HCT116 (cell line): ENCODE measurements at regions not wholly inside any gene's neighbourhood (a gene's known extent, or its start where the extent isn't known, plus 50 kb on each side); places are given as distances from the start of the nearest gene placed in this dataset.

ENCODE experiments used
- ATAC-seq: fragments of 200-7000 bp; cut with Tn5 transposase; 2 replicates; pipeline ENCODE4 v1.9.1; 2020; ENCODE audit warnings: mild to moderate bottlenecking, moderate library complexity
- BruUV-seq: library from RNA; stranded (reverse); fragments of 400-500 nt; replicated peaks from 2 replicates; lab custom pipeline; 2021; lab: Mats Ljungman, UMichigan
- CTCF ChIA-PET: fragments of 300-600 bp; sonication (Branson Sonifier 250); formaldehyde crosslinking; loops from one replicate; lab custom pipeline; 2021; ENCODE audit warnings: antibody characterized with exemption; lab: Charles Lee
- POLR2A ChIA-PET: fragments of 300-600, 350-600 bp; sonication (Branson Sonifier 250); formaldehyde crosslinking; loops from one replicate; lab custom pipeline; 2021; ENCODE audit warnings: antibody characterized with exemption; lab: Charles Lee
- RAD21 ChIA-PET, 2 experiments: fragments of 300-600 bp; sonication (Branson Sonifier 250); formaldehyde crosslinking; loops; one replicate each; lab custom pipeline; 2023; ENCODE audit warnings: low total read pairs in 2 of 2; ENCODE audit not compliant: uncharacterized antibody in 2 of 2, unreplicated experiment in 2 of 2, low non-redundant PET in 1 of 2; lab: Charles Lee
- DNase-seq: peaks from one replicate; pipeline ENCODE4 v3.0.0-alpha.2; 2010; ENCODE audit warnings: low read depth, low spot score
- H2AFZ ChIP-seq: fragments of 200-600 bp; shearing (Covaris generic), sonication (generic); 2 replicates; pipeline ENCODE4 v1.6.1; 2017; ENCODE audit warnings: low read depth, mixed run types, mixed read lengths, antibody characterized with exemption, low read length; ENCODE audit not compliant: poor library complexity, severe bottlenecking
- H3K27ac ChIP-seq: 2 replicates; pipeline ENCODE4 v1.5.1; 2012; ENCODE audit warnings: low read depth, low read length
- H3K27me3 ChIP-seq: fragments of 200-600 bp; sonication (generic); 2 replicates; pipeline ENCODE4 v1.6.1; 2016; ENCODE audit warnings: mixed run types, low read length, mixed read lengths; ENCODE audit not compliant: insufficient read depth
- H3K36me3 ChIP-seq, 2 experiments: fragments of 200-500 bp in 1 of 2; fragments of 200-600 bp in 1 of 2; sonication (Bioruptor generic) in 1 of 2; sonication (generic) in 1 of 2; 2 replicates each; pipeline versions ENCODE4 v1.5.1 to v1.6.1; 2014 to 2016; ENCODE audit warnings: low read length in 2 of 2, inconsistent platforms in 1 of 2, mixed read lengths in 1 of 2, mixed run types in 1 of 2; ENCODE audit not compliant: insufficient read depth in 2 of 2, control insufficient read depth in 1 of 2
- H3K4me1 ChIP-seq, 2 experiments: fragments of 200-600 bp in 1 of 2; sonication (generic) in 1 of 2; 2 replicates each; pipeline versions ENCODE4 v1.5.1 to v1.6.1; 2012 to 2017; ENCODE audit warnings: low read length in 2 of 2, inconsistent platforms in 1 of 2, mild to moderate bottlenecking in 1 of 2, mixed read lengths in 1 of 2, mixed run types in 1 of 2, moderate library complexity in 1 of 2; ENCODE audit not compliant: insufficient read depth in 2 of 2, control insufficient read depth in 1 of 2
- H3K4me2 ChIP-seq: fragments of 200-600 bp; sonication (generic); 2 replicates; pipeline ENCODE4 v1.6.1; 2017; ENCODE audit warnings: mixed run types, low read length, mixed read lengths
- H3K4me3 ChIP-seq, 2 experiments: fragments of 200-600 bp in 1 of 2; sonication (generic) in 1 of 2; replicated peaks in 1 of 2; 2 replicates each; pipeline ENCODE4 v1.5.1; 2011 to 2016; ENCODE audit warnings: low read length in 2 of 2, control low read depth in 1 of 2, low read depth in 1 of 2, mild to moderate bottlenecking in 1 of 2, mixed read lengths in 1 of 2, mixed run types in 1 of 2
- H3K79me2 ChIP-seq: fragments of 200-600 bp; sonication (generic); 2 replicates; pipeline ENCODE4 v1.6.1; 2017; ENCODE audit warnings: mild to moderate bottlenecking, mixed run types, low read length, moderate library complexity, mixed read lengths; ENCODE audit not compliant: insufficient read depth
- H3K9ac ChIP-seq: fragments of 200-600 bp; sonication (generic); 2 replicates; pipeline ENCODE4 v1.6.1; 2016; ENCODE audit warnings: low read length, mixed read lengths
- H3K9me2 ChIP-seq: fragments of 200-600 bp; sonication (generic), shearing (Covaris generic); 2 replicates; pipeline ENCODE4 v1.6.1; 2017; ENCODE audit warnings: mixed run types, mild to moderate bottlenecking, moderate library complexity; ENCODE audit not compliant: insufficient read depth
- H3K9me3 ChIP-seq, 2 experiments: fragments of 200-500 bp in 1 of 2; fragments of 200-600 bp in 1 of 2; sonication (Bioruptor generic) in 1 of 2; sonication (generic) in 1 of 2; 2 replicates each; pipeline ENCODE4 v1.6.1; 2014 to 2017; ENCODE audit warnings: low read length in 2 of 2, mixed read lengths in 2 of 2, inconsistent platforms in 1 of 2, low read depth in 1 of 2, mild to moderate bottlenecking in 1 of 2, mixed run types in 1 of 2, moderate library complexity in 1 of 2; ENCODE audit not compliant: control insufficient read depth in 1 of 2, insufficient read depth in 1 of 2
- H4K20me1 ChIP-seq: fragments of 200-600 bp; sonication (generic), shearing (Covaris generic); 2 replicates; pipeline ENCODE4 v1.6.1; 2017; ENCODE audit warnings: mixed run types, mild to moderate bottlenecking, moderate library complexity; ENCODE audit not compliant: insufficient read depth
- CBX3 ChIP-seq: IDR thresholded peaks from 2 replicates; pipeline ENCODE4 v1.6.1; 2012; ENCODE audit warnings: low read depth
- CEBPB ChIP-seq: IDR thresholded peaks from 2 replicates; pipeline ENCODE4 v1.6.1; 2012; ENCODE audit warnings: low read depth
- EGR1 ChIP-seq: IDR thresholded peaks from 2 replicates; pipeline ENCODE4 v1.6.1; 2012; ENCODE audit warnings: low read depth
- ELF1 ChIP-seq: IDR thresholded peaks from 2 replicates; pipeline ENCODE4 v1.6.1; 2012; ENCODE audit warnings: low read depth, borderline replicate concordance
- EZH2 ChIP-seq: fragments of 200-600 bp; sonication (generic); IDR thresholded peaks from 2 replicates; pipeline ENCODE4 v1.6.1; 2017; ENCODE audit warnings: antibody characterized with exemption, mixed run types
- EZH2phosphoT487 ChIP-seq: fragments of 200-600 bp; IDR thresholded peaks from 2 replicates; pipeline ENCODE4 v1.6.1; 2018; ENCODE audit warnings: antibody characterized with exemption, borderline replicate concordance
- JUND ChIP-seq: IDR thresholded peaks from 2 replicates; pipeline ENCODE4 v1.6.1; 2012
- POLR2A ChIP-seq: IDR thresholded peaks from 2 replicates; pipeline ENCODE4 v1.7.0; 2011; ENCODE audit warnings: borderline replicate concordance; ENCODE audit not compliant: insufficient read depth, insufficient read length; ENCODE audit errors: extremely low read depth
- POLR2AphosphoS5 ChIP-seq: IDR thresholded peaks from 2 replicates; pipeline ENCODE4 v1.6.1; 2011; ENCODE audit warnings: mild to moderate bottlenecking, low read depth, low read length, moderate library complexity
- RAD21 ChIP-seq: IDR thresholded peaks from 2 replicates; pipeline ENCODE4 v1.6.1; 2012; ENCODE audit warnings: low read depth, mild to moderate bottlenecking
- SP1 ChIP-seq: IDR thresholded peaks from 2 replicates; pipeline ENCODE4 v1.6.1; 2012; ENCODE audit warnings: low read depth
- YY1 ChIP-seq: IDR thresholded peaks from 2 replicates; pipeline ENCODE4 v1.6.1; 2011; ENCODE audit warnings: low read length, low read depth, moderate library complexity, mild to moderate bottlenecking; ENCODE audit not compliant: insufficient replicate concordance; ENCODE audit errors: extremely low read depth
- ZFX ChIP-seq: fragments of 450-650 bp; IDR thresholded peaks from 2 replicates; pipeline ENCODE4 v1.6.1; 2017
- ZNF274 ChIP-seq: fragments of 200-500 bp; sonication (Bioruptor generic); IDR thresholded peaks from 2 replicates; pipeline ENCODE4 v1.6.1; 2014; ENCODE audit warnings: mild to moderate bottlenecking, low read depth, low read length, inconsistent platforms
- intact Hi-C: fragments of 100-400 bp; cut with micrococcal nuclease; formaldehyde crosslinking; loops from 2 replicates; pipeline ENCODE4 v1.10.0; 2022
- TF ChIP-seq, protein P1 (sequence below): IDR thresholded peaks from 2 replicates; pipeline ENCODE4 v1.6.1; 2012; ENCODE audit warnings: low read depth
- TF ChIP-seq, protein P2 (sequence below): IDR thresholded peaks from 2 replicates; pipeline ENCODE4 v1.6.1; 2011; ENCODE audit warnings: mild to moderate bottlenecking, low read length, moderate library complexity; ENCODE audit not compliant: insufficient replicate concordance; ENCODE audit errors: extremely low read depth
- TF ChIP-seq, protein P3 (sequence below): IDR thresholded peaks from 2 replicates; pipeline ENCODE4 v1.6.1; 2012
- TF ChIP-seq, protein P4 (sequence below), 3 experiments: fragments of 200-600 bp in 1 of 3; sonication (generic) in 1 of 3; IDR thresholded peaks in 2 of 3; conservative IDR thresholded peaks in 1 of 3; 2 replicates each; pipeline ENCODE4 v1.5.1; 2012 to 2017; ENCODE audit warnings: low read depth in 2 of 3, low read length in 2 of 3, antibody characterized with exemption in 1 of 3, borderline replicate concordance in 1 of 3, control low read depth in 1 of 3, mild to moderate bottlenecking in 1 of 3, mixed read lengths in 1 of 3, mixed run types in 1 of 3, moderate library complexity in 1 of 3; ENCODE audit not compliant: insufficient read depth in 1 of 3
- TF ChIP-seq, protein P5 (sequence below): IDR thresholded peaks from 2 replicates; pipeline ENCODE4 v1.6.1; 2012

DNA sequence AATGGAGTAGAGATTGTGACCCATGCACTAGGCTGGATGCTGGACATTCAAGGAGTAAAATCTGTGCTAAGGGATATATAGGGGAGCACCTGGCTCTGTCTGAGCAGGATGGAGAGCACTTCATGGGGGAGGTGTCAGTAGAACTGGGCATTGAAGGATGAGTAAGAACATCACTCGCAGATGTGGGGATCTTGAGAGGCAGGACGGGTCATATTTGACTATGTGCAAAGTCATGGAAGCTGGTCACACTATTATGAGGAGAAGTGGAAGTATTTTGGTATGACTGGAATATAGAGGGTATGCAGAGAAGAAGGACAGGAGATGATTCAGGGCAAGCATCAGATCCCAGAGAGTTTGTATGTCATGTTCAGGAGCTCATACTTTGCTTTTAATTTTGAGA, 62.9 kb upstream of the PCDH8 start:
- no peak overlapping the region for H3K4me2 ChIP-seq
- H3K27ac ChIP-seq = no peak overlapping the region
- H2AFZ ChIP-seq = no peak overlapping the region
- TF ChIP-seq, protein P1, sequence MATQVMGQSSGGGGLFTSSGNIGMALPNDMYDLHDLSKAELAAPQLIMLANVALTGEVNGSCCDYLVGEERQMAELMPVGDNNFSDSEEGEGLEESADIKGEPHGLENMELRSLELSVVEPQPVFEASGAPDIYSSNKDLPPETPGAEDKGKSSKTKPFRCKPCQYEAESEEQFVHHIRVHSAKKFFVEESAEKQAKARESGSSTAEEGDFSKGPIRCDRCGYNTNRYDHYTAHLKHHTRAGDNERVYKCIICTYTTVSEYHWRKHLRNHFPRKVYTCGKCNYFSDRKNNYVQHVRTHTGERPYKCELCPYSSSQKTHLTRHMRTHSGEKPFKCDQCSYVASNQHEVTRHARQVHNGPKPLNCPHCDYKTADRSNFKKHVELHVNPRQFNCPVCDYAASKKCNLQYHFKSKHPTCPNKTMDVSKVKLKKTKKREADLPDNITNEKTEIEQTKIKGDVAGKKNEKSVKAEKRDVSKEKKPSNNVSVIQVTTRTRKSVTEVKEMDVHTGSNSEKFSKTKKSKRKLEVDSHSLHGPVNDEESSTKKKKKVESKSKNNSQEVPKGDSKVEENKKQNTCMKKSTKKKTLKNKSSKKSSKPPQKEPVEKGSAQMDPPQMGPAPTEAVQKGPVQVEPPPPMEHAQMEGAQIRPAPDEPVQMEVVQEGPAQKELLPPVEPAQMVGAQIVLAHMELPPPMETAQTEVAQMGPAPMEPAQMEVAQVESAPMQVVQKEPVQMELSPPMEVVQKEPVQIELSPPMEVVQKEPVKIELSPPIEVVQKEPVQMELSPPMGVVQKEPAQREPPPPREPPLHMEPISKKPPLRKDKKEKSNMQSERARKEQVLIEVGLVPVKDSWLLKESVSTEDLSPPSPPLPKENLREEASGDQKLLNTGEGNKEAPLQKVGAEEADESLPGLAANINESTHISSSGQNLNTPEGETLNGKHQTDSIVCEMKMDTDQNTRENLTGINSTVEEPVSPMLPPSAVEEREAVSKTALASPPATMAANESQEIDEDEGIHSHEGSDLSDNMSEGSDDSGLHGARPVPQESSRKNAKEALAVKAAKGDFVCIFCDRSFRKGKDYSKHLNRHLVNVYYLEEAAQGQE = no peak
- TF ChIP-seq CEBPB (no peak), JUND (no peak), POLR2A (no peak), POLR2AphosphoS5 (no peak), EZH2 (no peak), CBX3 (no peak), ZNF274 (no peak), ZFX (no peak), YY1 (no peak), EGR1 (no peak), SP1 (no peak), ELF1 (no peak), EZH2phosphoT487 (no peak), RAD21 (no peak)
- TF ChIP-seq, protein P2, sequence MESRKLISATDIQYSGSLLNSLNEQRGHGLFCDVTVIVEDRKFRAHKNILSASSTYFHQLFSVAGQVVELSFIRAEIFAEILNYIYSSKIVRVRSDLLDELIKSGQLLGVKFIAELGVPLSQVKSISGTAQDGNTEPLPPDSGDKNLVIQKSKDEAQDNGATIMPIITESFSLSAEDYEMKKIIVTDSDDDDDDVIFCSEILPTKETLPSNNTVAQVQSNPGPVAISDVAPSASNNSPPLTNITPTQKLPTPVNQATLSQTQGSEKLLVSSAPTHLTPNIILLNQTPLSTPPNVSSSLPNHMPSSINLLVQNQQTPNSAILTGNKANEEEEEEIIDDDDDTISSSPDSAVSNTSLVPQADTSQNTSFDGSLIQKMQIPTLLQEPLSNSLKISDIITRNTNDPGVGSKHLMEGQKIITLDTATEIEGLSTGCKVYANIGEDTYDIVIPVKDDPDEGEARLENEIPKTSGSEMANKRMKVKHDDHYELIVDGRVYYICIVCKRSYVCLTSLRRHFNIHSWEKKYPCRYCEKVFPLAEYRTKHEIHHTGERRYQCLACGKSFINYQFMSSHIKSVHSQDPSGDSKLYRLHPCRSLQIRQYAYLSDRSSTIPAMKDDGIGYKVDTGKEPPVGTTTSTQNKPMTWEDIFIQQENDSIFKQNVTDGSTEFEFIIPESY = no peak
- TF ChIP-seq, protein P3, sequence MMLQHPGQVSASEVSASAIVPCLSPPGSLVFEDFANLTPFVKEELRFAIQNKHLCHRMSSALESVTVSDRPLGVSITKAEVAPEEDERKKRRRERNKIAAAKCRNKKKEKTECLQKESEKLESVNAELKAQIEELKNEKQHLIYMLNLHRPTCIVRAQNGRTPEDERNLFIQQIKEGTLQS = no peak
- TF ChIP-seq, protein P4, sequence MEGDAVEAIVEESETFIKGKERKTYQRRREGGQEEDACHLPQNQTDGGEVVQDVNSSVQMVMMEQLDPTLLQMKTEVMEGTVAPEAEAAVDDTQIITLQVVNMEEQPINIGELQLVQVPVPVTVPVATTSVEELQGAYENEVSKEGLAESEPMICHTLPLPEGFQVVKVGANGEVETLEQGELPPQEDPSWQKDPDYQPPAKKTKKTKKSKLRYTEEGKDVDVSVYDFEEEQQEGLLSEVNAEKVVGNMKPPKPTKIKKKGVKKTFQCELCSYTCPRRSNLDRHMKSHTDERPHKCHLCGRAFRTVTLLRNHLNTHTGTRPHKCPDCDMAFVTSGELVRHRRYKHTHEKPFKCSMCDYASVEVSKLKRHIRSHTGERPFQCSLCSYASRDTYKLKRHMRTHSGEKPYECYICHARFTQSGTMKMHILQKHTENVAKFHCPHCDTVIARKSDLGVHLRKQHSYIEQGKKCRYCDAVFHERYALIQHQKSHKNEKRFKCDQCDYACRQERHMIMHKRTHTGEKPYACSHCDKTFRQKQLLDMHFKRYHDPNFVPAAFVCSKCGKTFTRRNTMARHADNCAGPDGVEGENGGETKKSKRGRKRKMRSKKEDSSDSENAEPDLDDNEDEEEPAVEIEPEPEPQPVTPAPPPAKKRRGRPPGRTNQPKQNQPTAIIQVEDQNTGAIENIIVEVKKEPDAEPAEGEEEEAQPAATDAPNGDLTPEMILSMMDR (IDR thresholded peaks at IDR 0.05 in 2 of 3, conservative IDR thresholded peaks at IDR 0.05 in 1 of 3; ENCODE audit: borderline replicate concordance in 1 of 3, insufficient read depth in 1 of 3, low read depth in 2 of 3, low read length in 2 of 3) = no peak
- TF ChIP-seq, protein P5, sequence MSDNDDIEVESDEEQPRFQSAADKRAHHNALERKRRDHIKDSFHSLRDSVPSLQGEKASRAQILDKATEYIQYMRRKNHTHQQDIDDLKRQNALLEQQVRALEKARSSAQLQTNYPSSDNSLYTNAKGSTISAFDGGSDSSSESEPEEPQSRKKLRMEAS = no peak
- TF ChIP-seq, all 23 proteins: peak for 0
- RAD21 ChIA-PET = no interaction called here
- intact Hi-C loops = no loop called here
- ATAC-seq (no peak), DNase-seq (no peak)
- H3K9ac ChIP-seq = no peak overlapping the region
- CTCF ChIA-PET = interaction anchor here (2.0 kb wide), 1 partner anchor 57 kb away, joined by 4 read pairs; no protein-coding TSS in a partner anchor
- no peaks in the 10 kb centered on the region for H4K20me1 ChIP-seq
- no TSS peak for BruUV-seq
- no peaks in the 10 kb centered on the region for H3K36me3 ChIP-seq
- H3K9me3 ChIP-seq = no peaks in the 10 kb centered on the region
- H3K79me2 ChIP-seq = no peaks in the 10 kb centered on the region
- H3K4me3 ChIP-seq = no peak overlapping the region
- POLR2A ChIA-PET = no interaction called here
- no peaks in the 10 kb centered on the region for H3K4me1 ChIP-seq
- no peaks in the 10 kb centered on the region for H3K9me2 ChIP-seq
- peaks cover 25% of the 10 kb centered on the region for H3K27me3 ChIP-seq
